ENCODE measurements at regions not wholly inside any gene's neighbourhood (a gene's known extent, or its start where the extent isn't known, plus 50 kb on each side); places are given as distances from the start of the nearest gene placed in this dataset.
"Not testable (repeated sequence)": the region's sequence is repeated elsewhere in the genome, so short reads cannot be mapped to it uniquely, and the experiment has no call there.

GRCh38 chr2:215830304-215830703 lies 183.0 kb downstream of the MREG start:
- DNase-seq: peak; percentile 67

GRCh38 chr2:215829261-215829660 lies 184.1 kb downstream of the MREG start:
- DNase-seq: no peak

- DNase-seq: peak; percentile 65
Observed at GRCh38 chr2:215828528-215829184, 184.7 kb downstream of the MREG start.

GRCh38 chr2:215826838-215827441 lies 186.4 kb downstream of the MREG start:
- peak; percentile 48 for DNase-seq

- DNase-seq: no peak
Observed at GRCh38 chr2:215826376-215826775, 187.0 kb downstream of the MREG start.

GRCh38 chr2:215825707-215826106 lies 187.6 kb downstream of the MREG start:
- DNase-seq: peak; percentile 71

- DNase-seq: not testable (repeated sequence)
Observed at GRCh38 chr2:215821298-215821697, 192.1 kb downstream of the MREG start.

GRCh38 chr2:215819713-215820112 lies 193.6 kb downstream of the MREG start:
- DNase-seq: not testable (repeated sequence)

GRCh38 chr2:215817046-215817445 lies 196.3 kb downstream of the MREG start:
- no peak for DNase-seq

- no peak for DNase-seq
Observed at GRCh38 chr2:215816424-215816823, 196.9 kb downstream of the MREG start.

GRCh38 chr2:215815960-215816359 lies 197.4 kb downstream of the MREG start:
- DNase-seq: no peak

GRCh38 chr2:215812966-215813365 lies 200.4 kb downstream of the MREG start:
- DNase-seq: peak; percentile 73

- DNase-seq: no peak
Observed at GRCh38 chr2:215811409-215812345, 201.7 kb downstream of the MREG start.

- no peak for DNase-seq
Observed at GRCh38 chr2:215811003-215811402, 202.3 kb downstream of the MREG start.

GRCh38 chr2:215808996-215809395 lies 204.4 kb downstream of the MREG start:
- DNase-seq: peak; percentile 24

- no peak for DNase-seq
Observed at GRCh38 chr2:215808194-215808593, 205.2 kb downstream of the MREG start.

- no peak for DNase-seq
Observed at GRCh38 chr2:215805493-215805892, 207.9 kb downstream of the MREG start.

- DNase-seq: no peak
Observed at GRCh38 chr2:215803150-215803549, 210.2 kb downstream of the MREG start.

GRCh38 chr2:215799194-215799593 lies 214.2 kb downstream of the MREG start:
- DNase-seq: no peak

GRCh38 chr2:215797676-215798075 lies 215.7 kb downstream of the MREG start:
- peak; percentile 61 for DNase-seq

- peak; percentile 94 for DNase-seq
Observed at GRCh38 chr2:215796140-215796855, 217.1 kb downstream of the MREG start.

- no peak for DNase-seq
Observed at GRCh38 chr2:215794829-215795546, 218.4 kb downstream of the MREG start.

Measured in fibroblast of skin of back (primary cell).